ENCODE measurements at regions not wholly inside any gene's neighbourhood (a gene's known extent, or its start where the extent isn't known, plus 50 kb on each side); places are given as distances from the start of the nearest gene placed in this dataset.
"Not testable (repeated sequence)": the region's sequence is repeated elsewhere in the genome, so short reads cannot be mapped to it uniquely, and the experiment has no call there.

DNA sequence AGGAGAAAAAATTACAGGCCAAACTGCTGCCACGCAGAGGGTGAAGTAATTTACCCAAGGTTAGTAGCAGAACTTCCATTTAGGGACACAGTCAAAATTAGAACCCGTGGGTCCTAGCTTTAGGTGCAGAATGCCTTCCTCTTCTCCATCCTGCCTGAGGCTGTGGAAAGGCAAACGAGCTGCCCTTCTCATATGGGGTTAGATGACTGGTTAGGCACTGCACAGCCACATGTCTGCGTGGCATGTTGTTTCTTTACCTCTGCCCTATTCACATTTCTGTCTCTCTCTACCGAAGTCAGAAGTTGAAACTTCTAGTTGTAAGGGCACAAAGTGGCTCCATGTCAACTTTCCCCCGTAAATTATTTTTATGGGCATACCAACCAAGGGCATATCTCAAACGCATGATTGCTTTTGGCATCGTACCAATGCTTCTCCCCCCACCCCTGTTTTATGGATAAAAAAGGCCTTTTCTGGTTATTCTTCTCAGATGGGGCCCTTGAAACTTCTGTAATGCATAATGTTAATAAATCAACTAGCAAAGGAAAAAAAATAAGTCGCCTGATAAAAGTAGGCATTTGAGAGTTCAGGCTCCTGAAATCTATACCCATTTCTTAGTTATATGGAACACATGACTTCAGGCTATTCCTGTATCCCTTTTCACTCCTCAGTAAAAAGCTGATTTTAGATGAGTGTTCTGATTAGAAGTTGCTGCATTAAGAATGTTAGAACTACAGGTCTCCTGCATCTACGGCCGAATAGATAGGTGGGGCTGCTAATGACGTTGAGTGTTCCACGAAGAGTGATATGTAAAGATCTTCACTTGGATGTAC, 139.6 kb upstream of the NRIP1 start:
- Histone ChIP-seq H3K4me1 (ENCODE audit: insufficient read depth, low read length) (peaks cover 40% of the 10 kb centered on the region), H3K9me3 (ENCODE audit: low read depth, low read length) (no peaks in the 10 kb centered on the region), H3K27me3 (ENCODE audit: insufficient read depth, low read length) (no peaks in the 10 kb centered on the region), H3K4me3 (ENCODE audit: low read length) (no peak overlapping the region)

DNA sequence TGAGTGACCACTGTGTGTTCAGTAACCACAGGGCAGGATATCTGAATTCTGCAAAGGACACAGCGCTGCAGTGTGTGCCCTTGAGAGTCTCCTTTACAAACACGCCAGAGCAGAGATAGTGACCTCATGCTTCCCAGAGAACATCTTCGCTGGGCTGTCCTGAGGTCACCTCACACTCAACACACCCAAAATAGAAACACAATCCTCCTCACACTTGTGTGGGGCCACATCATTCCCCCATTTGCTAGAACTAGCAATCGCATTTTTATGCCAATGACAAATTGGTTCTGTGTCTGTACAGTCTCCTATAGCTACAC, 140.1 kb upstream of the NRIP1 start:
- Histone ChIP-seq H3K4me1 (ENCODE audit: insufficient read depth, low read length) (peaks cover 46% of the 10 kb centered on the region), H3K9me3 (ENCODE audit: low read depth, low read length) (no peaks in the 10 kb centered on the region), H3K27me3 (ENCODE audit: insufficient read depth, low read length) (no peaks in the 10 kb centered on the region), H3K4me3 (ENCODE audit: low read length) (no peak overlapping the region)

DNA sequence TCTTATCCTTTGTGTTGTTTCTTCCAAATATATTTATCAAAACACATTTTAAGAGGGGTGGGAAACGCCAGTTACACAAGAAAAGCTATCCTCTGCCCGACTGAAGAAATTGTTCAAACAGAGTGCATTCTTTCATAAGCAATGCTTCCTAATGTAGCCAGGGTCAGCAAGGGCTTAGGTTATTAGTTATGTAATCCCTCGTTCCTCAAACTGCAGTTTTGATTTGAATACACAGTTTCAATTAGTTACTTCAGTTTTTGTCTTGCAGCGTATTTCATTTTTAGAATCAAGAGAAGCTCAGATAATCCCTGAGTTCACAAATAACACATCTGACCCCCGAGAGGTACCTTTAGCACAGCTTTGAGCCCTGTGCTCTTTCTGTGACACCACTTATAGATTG, 141.7 kb upstream of the NRIP1 start:
- H3K4me1 ChIP-seq (ENCODE audit: insufficient read depth, low read length): peaks cover 58% of the 10 kb centered on the region

DNA sequence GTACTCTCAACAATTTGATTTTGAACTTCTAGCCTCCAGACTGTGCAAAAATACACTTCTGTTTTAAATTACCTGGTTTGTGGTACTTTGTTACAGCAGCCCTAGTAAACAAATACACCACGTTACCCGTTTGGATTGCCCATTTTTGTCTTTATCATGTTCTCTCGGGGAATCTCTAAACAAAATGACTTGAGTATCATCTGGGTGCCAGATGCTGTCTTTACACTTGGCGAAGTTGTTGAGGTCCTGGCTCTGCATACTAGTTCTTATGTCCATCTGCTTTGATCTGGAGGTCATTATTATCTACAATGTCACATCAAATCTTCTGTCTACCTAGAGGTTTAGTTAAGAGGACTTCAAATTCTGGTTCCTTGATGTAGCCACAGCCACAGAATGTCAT, 142.4 kb upstream of the NRIP1 start:
- Histone ChIP-seq H3K27me3 (ENCODE audit: insufficient read depth, low read length) (no peaks in the 10 kb centered on the region), H3K4me3 (ENCODE audit: low read length) (no peak overlapping the region), H3K9me3 (ENCODE audit: low read depth, low read length) (no peaks in the 10 kb centered on the region), H3K4me1 (ENCODE audit: insufficient read depth, low read length) (peaks cover 62% of the 10 kb centered on the region)

More for the DNA sequence above, 141.7 kb upstream of the NRIP1 start:
- no peak overlapping the region for H3K4me3 ChIP-seq (ENCODE audit: low read length)
- no peaks in the 10 kb centered on the region for H3K27me3 ChIP-seq (ENCODE audit: insufficient read depth, low read length)
- no peaks in the 10 kb centered on the region for H3K9me3 ChIP-seq (ENCODE audit: low read depth, low read length)

DNA sequence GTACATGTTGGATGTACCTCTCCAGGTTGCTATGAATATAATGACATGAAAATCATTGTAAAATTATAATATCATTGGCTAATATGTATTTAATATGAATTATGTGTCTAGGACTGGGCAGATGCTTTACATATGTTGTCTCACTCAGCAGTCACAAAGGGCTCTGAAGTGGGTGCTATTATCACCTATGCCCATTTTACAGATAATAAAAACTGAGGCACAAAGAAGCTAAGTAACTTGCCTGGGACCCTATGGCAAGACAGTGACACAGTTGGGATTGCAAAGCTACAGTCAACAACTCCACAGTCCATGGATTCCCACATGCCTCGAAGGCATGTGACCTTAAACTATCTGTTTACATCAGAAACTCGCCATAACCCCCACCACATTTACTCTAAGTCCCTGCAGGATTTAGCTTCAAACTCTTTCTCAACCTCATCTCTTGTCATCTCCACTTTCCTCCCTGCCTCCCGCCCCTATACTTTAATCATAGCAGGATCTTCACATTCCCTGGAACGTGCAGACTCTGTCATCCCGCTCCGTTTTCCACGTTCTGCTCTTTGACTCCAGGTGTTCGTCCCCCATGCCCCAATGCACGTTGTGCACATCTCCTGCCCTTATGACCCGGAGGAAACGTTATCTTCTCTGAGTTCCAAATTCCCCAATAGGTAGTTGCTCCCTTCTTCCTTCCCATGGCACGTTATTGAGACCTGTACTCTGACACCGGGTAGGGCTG, 143.0 kb upstream of the NRIP1 start:
- H3K27me3 ChIP-seq (ENCODE audit: insufficient read depth, low read length): no peaks in the 10 kb centered on the region
- H3K4me3 ChIP-seq (ENCODE audit: low read length): no peak overlapping the region
- H3K9me3 ChIP-seq (ENCODE audit: low read depth, low read length): no peaks in the 10 kb centered on the region
- H3K4me1 ChIP-seq (ENCODE audit: insufficient read depth, low read length): peaks cover 65% of the 10 kb centered on the region

DNA sequence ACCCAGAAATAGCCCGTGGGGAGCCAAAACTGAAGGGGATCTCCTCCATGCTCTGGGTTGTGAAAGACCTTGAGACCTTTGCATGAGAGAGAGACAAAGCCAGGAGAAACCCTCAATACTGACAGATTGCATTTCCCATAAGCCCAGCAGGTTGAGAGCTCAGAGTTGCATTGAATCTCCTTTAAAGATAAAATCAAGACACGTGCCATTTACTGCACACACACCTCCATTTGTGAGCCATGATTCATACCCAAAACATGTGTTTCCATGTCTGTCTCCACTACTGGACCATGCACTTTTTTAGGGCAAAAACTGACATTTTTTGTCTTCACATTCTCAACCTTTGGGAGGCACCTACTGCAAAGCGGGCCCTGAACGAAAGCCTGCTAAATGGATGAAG, 144.0 kb upstream of the NRIP1 start:
- no peaks in the 10 kb centered on the region for H3K27me3 ChIP-seq (ENCODE audit: insufficient read depth, low read length)
- no peak overlapping the region for H3K4me3 ChIP-seq (ENCODE audit: low read length)
- no peaks in the 10 kb centered on the region for H3K9me3 ChIP-seq (ENCODE audit: low read depth, low read length)
- peaks cover 68% of the 10 kb centered on the region for H3K4me1 ChIP-seq (ENCODE audit: insufficient read depth, low read length)

DNA sequence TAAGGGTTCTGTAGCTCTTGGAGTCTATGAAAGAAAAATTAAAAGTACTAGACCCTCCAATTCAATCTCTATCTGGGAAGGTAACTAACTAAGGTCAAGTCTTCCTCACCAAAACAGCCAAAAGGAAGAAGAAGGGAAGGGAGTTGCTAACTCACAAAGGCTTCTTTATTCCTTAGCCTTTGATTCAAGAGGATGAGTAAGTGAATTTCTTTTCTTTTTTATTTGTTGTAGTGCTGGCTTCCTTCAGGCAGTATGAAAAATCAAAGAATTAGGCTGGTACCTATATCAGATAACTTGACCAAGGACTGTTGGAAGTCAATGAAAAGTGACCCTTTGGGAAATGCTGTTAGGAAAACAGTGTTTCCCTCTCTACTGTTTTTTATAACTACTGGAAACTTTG, 144.4 kb upstream of the NRIP1 start:
- no peaks in the 10 kb centered on the region for H3K27me3 ChIP-seq (ENCODE audit: insufficient read depth, low read length)
- peaks cover 65% of the 10 kb centered on the region for H3K4me1 ChIP-seq (ENCODE audit: insufficient read depth, low read length)
- no peaks in the 10 kb centered on the region for H3K9me3 ChIP-seq (ENCODE audit: low read depth, low read length)
- H3K4me3 ChIP-seq (ENCODE audit: low read length): no peak overlapping the region

DNA sequence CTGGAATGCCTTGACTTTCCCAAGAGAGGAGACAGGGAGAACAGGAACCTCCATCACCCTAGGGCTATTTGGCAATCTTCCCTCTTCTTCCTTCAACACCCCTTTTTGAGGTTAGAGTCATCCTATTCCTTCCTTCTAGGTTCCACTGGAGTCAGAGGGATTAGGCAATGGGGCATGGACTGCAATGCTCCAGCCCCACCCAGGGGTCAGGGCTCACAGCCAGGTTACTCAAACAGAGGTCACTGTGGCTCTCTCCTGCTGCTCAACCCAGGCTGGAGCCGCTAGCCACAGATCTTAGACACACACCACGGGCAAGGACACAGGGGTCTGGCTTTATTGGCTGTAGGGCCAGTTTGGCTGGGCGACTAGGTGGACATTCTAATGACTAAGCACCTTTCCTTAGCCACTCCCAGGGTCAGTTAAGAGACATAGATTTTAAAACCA, 145.5 kb upstream of the NRIP1 start:
- Histone ChIP-seq H3K9me3 (ENCODE audit: low read depth, low read length) (no peaks in the 10 kb centered on the region), H3K4me1 (ENCODE audit: insufficient read depth, low read length) (peaks cover 64% of the 10 kb centered on the region), H3K4me3 (ENCODE audit: low read length) (no peak overlapping the region), H3K27me3 (ENCODE audit: insufficient read depth, low read length) (no peaks in the 10 kb centered on the region)

DNA sequence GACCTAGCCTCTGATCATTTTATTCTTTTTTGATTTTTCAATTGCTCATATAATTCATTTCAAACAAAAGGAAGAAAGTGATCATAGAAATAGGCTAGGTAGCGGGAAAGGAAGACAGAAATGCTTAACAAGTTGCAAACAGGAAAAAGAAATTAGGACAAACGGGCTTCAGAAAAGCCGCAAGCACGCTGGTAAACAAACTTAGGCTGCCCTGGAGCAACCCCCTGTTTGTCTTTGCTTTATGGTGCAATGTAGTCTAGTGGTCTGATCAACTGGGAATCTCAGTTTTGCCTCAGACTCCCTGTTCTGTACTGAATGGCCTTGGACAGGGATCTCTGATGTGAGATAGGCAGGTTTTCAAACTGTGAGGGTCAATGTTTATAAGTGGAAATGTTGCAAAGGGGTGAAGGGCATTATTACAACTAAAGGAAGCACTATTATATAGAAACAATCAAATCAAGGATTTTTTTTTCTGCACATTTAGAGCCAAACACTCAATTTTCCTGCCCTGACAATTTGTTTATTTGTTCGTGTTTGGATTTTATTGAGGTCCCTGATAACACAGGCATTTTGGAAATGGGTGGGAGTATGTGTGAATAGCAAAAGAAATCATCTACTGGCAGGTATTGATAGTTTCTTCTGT, 146.8 kb upstream of the NRIP1 start:
- no peaks in the 10 kb centered on the region for H3K9me3 ChIP-seq (ENCODE audit: low read depth, low read length)
- H3K4me1 ChIP-seq (ENCODE audit: insufficient read depth, low read length): peaks cover 52% of the 10 kb centered on the region
- H3K4me3 ChIP-seq (ENCODE audit: low read length): no peak overlapping the region
- H3K27me3 ChIP-seq (ENCODE audit: insufficient read depth, low read length): no peaks in the 10 kb centered on the region

DNA sequence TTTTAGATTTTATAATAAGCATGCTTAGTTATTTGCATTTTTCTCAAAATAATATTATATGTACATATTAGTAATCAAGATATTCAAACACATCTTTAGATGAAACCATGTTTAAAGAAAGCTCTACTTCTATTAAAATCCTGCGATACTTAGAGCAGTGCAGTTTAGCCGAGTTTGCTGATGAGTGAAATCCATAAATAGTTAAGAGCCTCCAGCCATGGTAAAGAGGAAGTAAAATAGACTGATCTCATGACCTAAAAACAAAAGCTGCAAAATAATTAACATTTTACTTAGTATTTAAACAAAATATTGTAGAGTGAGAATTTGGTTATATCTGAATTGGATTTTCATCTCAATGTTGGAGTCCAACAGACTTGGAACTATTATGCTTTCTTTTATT, 147.4 kb upstream of the NRIP1 start:
- Histone ChIP-seq H3K4me1 (ENCODE audit: insufficient read depth, low read length) (peaks cover 47% of the 10 kb centered on the region), H3K9me3 (ENCODE audit: low read depth, low read length) (no peaks in the 10 kb centered on the region), H3K4me3 (ENCODE audit: low read length) (no peak overlapping the region), H3K27me3 (ENCODE audit: insufficient read depth, low read length) (no peaks in the 10 kb centered on the region)

DNA sequence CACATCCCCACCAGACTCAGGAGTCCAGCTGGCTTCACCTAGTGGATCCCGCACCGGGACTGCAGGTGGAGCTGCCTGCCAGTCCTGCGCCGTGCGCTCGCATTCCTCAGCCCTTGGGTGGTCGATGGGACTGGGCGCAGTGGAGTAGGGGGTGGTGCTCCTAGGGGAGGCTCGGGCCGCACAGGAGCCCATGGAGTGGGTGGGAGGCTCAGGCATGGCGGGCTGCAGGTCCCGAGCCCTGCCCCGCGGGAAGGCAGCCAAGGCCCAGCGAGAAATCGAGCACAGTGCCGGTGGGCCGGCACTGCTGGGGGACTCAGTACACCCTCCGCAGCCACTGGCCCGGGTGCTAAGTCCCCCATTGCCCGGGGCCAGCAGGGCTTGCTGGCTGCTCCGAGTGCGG, 153.7 kb upstream of the NRIP1 start:
- peaks cover 27% of the 10 kb centered on the region for H3K4me1 ChIP-seq (ENCODE audit: insufficient read depth, low read length)
- H3K4me3 ChIP-seq (ENCODE audit: low read length); H3K9me3 ChIP-seq (ENCODE audit: low read depth, low read length); H3K27me3 ChIP-seq (ENCODE audit: insufficient read depth, low read length): not testable (repeated sequence)

DNA sequence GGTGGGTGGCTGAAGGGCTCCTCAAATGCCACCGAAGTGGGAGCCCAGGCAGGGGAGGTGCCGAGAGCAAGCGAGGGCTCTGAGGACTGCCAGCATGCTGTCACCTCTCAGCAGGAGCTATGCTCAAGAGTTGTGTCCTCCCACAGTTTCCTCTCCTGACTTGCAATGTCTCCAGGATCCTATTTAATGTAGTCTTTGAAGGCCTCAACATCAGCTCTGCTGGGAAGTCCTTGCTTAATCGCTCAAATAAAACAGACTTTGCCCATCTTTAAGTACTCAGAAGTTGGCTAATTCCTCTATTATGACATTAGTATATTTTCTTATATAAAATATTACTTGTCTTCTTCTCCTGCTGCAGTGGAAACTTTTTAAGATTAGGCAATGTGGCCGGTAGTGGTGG, 154.2 kb upstream of the NRIP1 start:
- Histone ChIP-seq H3K9me3 (ENCODE audit: low read depth, low read length) (no peaks in the 10 kb centered on the region), H3K4me1 (ENCODE audit: insufficient read depth, low read length) (peaks cover 28% of the 10 kb centered on the region), H3K4me3 (ENCODE audit: low read length) (no peak overlapping the region), H3K27me3 (ENCODE audit: insufficient read depth, low read length) (no peaks in the 10 kb centered on the region)

DNA sequence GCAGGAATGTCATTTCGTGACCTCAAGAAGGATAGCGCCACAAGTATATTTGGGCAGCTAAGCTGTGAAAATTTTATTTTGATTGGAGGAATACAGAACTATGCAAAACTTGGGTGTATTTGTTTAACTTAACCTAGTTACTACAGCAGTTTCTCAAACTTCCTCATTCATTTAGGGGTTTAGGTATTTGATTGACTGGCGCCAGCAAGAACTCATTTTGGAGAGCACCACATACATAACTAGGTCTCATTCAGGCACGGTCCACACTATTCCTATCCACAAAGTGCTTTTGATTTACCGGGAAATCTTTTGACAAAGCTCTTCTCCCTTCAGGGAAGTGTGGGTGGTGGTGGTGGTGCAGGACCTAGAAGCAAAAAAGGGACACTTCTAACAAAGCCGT, 155.1 kb upstream of the NRIP1 start:
- no peaks in the 10 kb centered on the region for H3K9me3 ChIP-seq (ENCODE audit: low read depth, low read length)
- peaks cover 36% of the 10 kb centered on the region for H3K4me1 ChIP-seq (ENCODE audit: insufficient read depth, low read length)
- H3K27me3 ChIP-seq (ENCODE audit: insufficient read depth, low read length): no peaks in the 10 kb centered on the region
- no peak overlapping the region for H3K4me3 ChIP-seq (ENCODE audit: low read length)

DNA sequence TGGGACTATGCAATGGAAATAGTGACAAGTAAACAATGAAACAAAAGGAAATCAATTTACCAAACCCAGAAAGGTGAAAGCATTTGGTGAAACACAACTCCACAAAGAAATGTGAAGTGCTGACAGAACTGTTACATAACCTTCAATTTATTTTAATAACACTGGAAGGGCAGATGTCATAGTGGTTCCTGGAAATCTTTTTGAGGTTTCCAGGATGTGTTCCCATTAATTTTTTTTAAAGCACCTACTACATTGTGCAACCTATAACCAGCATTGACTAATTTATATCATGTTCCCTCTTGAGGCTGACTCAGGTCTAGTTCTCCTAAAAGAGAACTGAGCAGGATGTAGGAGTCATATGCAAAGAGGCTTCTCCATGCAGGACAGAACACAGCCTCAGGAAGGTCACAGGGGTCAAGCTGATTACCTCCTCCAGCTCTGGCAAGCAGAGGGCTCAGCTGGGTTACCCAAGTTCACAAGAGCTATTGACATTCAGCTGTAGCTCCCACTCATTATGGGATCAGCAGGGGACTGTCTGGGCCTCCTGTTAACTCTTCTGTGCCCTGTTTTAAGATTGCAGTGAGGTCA, 157.1 kb upstream of the NRIP1 start:
- H3K27me3 ChIP-seq (ENCODE audit: insufficient read depth, low read length): no peaks in the 10 kb centered on the region
- no peak overlapping the region for H3K4me3 ChIP-seq (ENCODE audit: low read length)
- H3K9me3 ChIP-seq (ENCODE audit: low read depth, low read length): no peaks in the 10 kb centered on the region
- peaks cover 36% of the 10 kb centered on the region for H3K4me1 ChIP-seq (ENCODE audit: insufficient read depth, low read length)

DNA sequence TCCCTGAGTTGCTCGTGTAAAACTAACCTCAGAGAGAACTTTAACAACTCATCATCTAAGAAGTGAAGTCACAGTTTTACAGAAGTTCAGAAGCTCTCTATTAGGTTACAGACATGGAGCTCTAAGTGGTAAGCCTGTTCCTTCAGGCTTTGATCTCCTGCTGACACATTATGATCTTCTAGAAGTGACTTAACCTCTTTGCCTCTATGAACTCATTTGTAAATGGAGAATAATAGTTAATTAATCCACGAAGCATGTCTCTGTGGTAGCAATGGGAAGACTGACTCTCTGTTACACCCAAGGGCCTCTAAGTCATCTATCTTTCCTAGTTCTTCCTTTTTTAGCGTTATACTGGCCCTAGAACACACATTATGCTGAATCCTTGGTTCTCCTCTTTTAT, 157.9 kb upstream of the NRIP1 start:
- H3K27me3 ChIP-seq (ENCODE audit: insufficient read depth, low read length): no peaks in the 10 kb centered on the region
- no peak overlapping the region for H3K4me3 ChIP-seq (ENCODE audit: low read length)

More for the DNA sequence above, 157.9 kb upstream of the NRIP1 start:
- no peaks in the 10 kb centered on the region for H3K9me3 ChIP-seq (ENCODE audit: low read depth, low read length)
- H3K4me1 ChIP-seq (ENCODE audit: insufficient read depth, low read length): peaks cover 36% of the 10 kb centered on the region
